Activated T-cell treated with anti-CD3 and anti-CD28 coated beads, Interleukin-2, amount 50 U/mL, for 72 hours (primary cell): ENCODE measurements at regions not wholly inside any gene's neighbourhood (a gene's known extent, or its start where the extent isn't known, plus 50 kb on each side); places are given as distances from the start of the nearest gene placed in this dataset.
"Not testable (repeated sequence)": the region's sequence is repeated elsewhere in the genome, so short reads cannot be mapped to it uniquely, and the experiment has no call there.

Experiments
- ATAC-seq, 2 donors: fragments of 150-1000 bp; cut with Tn5 transposase; replicated peaks in 1 of 2; 2 replicates each; pipeline ENCODE4 v1.10.0; 2021; ENCODE audit warnings: moderate library complexity in 2 of 2, mild to moderate bottlenecking in 1 of 2
- DNase-seq, 2 donors: peaks; one replicate each; pipeline ENCODE4 v3.0.0; 2021 to 2022; ENCODE audit warnings: mixed read lengths in 1 of 2
- H3K27ac Mint-ChIP-seq: one replicate; pipeline ENCODE4 v1.8.0; 2022; ENCODE audit warnings: mild to moderate bottlenecking, moderate library complexity, mixed read lengths
- H3K27me3 Mint-ChIP-seq: one replicate; pipeline ENCODE4 v1.8.0; 2022; ENCODE audit warnings: low read depth, mixed read lengths
- H3K36me3 Mint-ChIP-seq, 2 donors: one replicate each; pipeline ENCODE4 v1.8.0; 2022; ENCODE audit warnings: mixed read lengths in 2 of 2, mild to moderate bottlenecking in 1 of 2; ENCODE audit not compliant: insufficient read depth in 2 of 2
- H3K4me1 Mint-ChIP-seq: one replicate; pipeline ENCODE4 v1.8.0; 2022; ENCODE audit warnings: low read depth, mixed read lengths
- H3K4me3 Mint-ChIP-seq, 2 donors: one replicate each; pipeline ENCODE4 v1.8.0; 2022; ENCODE audit warnings: mild to moderate bottlenecking in 2 of 2, mixed read lengths in 2 of 2, moderate library complexity in 2 of 2
- H3K9me3 Mint-ChIP-seq, 2 donors: one replicate each; pipeline ENCODE4 v1.8.0; 2022; ENCODE audit warnings: mixed read lengths in 2 of 2

DNA sequence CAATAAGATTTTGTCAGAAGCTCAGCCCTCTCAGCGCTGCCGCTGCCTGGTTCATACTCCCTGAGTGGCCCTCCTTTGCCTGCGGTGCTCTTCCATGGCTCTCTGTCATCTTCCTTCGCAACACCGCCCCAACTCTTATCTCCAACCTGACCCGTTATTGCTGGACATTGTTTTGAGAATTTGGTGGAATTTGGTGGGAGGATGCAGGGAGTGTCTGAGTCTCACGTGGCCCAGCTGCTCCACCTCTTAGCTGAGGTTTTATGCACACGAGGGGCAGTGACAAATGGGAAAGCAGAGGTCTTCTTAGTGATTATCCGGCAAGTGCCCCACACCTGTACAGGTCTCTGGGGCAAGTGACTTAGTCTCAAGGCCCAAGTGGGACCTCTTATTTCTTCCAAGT, 97.5 kb upstream of the RPH3A start:
- H3K27me3 Mint-ChIP-seq: peaks cover 22% of the 10 kb centered on the region
- H3K4me1 Mint-ChIP-seq: no peaks in the 10 kb centered on the region
- peaks cover 0 to 2% of the 10 kb centered on the region in 2 donors for H3K9me3 Mint-ChIP-seq
- H3K27ac Mint-ChIP-seq: no peak overlapping the region
- ATAC-seq: no peak
- no peak for DNase-seq
- no peaks in the 10 kb centered on the region for H3K36me3 Mint-ChIP-seq
- no peak overlapping the region for H3K4me3 Mint-ChIP-seq

DNA sequence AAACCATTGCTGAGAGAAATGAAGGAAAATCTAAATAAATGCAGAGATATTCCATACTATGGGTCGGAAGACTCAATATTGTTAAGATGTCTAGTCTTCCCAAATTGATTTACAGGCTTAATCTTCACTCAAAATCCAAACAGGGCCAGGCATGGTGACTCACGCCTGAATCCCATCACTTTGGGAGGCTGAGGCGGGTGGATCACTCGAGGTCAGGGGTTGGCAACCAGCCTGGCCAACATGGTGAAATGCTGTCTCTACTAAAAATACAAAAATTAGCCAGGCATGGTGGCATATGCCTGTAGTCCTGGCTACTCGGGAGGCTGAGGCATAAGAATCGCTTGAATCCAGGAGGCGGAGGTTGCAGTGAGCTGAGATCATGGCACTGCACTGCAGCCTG, 94.1 kb upstream of the RPH3A start:
- H3K27me3 Mint-ChIP-seq: peaks cover 15% of the 10 kb centered on the region
- DNase-seq, H3K27ac Mint-ChIP-seq, H3K4me3 Mint-ChIP-seq, H3K9me3 Mint-ChIP-seq, H3K4me1 Mint-ChIP-seq, H3K36me3 Mint-ChIP-seq, ATAC-seq: not testable (repeated sequence)

DNA sequence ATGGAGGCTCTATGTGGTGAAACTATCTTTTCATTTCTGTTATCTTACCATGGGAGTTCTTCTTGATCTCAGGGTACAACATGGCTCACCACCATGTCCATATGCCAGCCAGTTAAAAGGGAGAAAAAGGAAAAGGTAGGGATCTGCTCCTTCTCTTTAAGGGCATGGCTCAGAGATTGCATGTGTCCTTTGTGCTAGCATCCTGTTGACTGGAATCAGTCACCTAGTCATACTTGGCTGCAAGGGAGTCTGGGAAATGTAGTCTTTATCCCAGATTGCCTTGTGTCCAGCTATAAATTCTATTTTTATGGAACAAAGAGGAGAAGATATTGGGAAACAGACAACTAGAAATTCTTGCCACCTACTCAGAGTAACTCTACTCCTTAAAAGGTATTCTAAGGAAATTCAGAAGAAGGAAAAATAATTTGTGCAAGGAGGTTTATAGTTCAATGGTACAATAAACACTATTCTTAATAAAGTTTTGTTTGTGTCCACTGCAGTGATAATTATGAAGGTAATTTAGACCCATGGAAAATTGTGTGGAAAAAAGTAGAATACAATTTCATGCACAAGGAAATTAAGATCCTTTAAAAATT, 86.4 kb upstream of the RPH3A start:
- H3K27ac Mint-ChIP-seq: no peak overlapping the region
- no peaks in the 10 kb centered on the region for H3K36me3 Mint-ChIP-seq
- DNase-seq (no peak), ATAC-seq (no peak)
- no peaks in the 10 kb centered on the region for H3K9me3 Mint-ChIP-seq
- no peaks in the 10 kb centered on the region for H3K4me1 Mint-ChIP-seq
- no peak overlapping the region for H3K4me3 Mint-ChIP-seq
- H3K27me3 Mint-ChIP-seq: peaks cover 14% of the 10 kb centered on the region

DNA sequence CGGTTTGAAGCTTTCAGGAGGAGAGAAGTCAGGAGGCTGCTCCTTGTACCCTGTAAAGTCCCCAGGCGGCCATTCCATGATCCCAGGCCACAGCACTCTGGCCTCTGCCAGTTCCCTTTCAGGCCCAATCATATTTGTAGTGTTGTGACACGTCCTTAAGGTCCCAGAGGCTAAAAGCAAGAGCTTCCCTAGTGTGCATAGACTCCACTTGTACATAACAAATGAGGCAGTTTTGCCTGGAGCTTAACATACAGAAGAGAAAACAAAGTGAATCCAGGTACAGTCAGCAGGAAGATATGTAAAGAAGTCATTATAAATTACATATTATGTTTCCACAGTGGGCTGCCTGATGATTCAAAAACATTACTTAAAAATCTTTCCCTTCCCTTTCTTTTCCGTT, 81.1 kb upstream of the RPH3A start:
- H3K4me3 Mint-ChIP-seq: no peak overlapping the region
- H3K36me3 Mint-ChIP-seq: no peaks in the 10 kb centered on the region
- H3K27ac Mint-ChIP-seq: no peak overlapping the region
- no peaks in the 10 kb centered on the region for H3K4me1 Mint-ChIP-seq
- no peaks in the 10 kb centered on the region for H3K9me3 Mint-ChIP-seq
- H3K27me3 Mint-ChIP-seq: no peaks in the 10 kb centered on the region
- ATAC-seq: no peak
- DNase-seq: no peak

DNA sequence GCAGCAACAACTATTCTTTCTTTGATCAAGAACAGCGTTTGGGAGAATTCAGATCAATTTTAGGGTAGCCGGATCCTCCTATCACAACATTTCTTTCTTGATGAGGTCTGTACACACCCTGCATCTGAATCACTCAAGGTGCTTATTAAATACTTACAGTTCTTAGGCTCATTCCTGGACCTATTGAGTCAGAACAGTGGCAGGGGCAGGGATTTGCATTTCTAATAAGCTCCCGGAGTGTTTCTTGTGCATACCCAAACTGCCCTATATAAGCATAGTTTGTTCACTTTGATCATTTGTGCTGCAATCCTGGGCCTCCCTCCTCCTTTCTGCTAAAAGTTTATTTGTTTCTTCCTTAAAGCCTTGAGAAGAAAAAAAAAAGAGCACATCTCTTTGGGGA, 80.5 kb upstream of the RPH3A start:
- Mint-ChIP-seq H3K27ac (no peak overlapping the region), H3K4me3 (no peak overlapping the region), H3K4me1 (no peaks in the 10 kb centered on the region), H3K27me3 (no peaks in the 10 kb centered on the region), H3K36me3 (no peaks in the 10 kb centered on the region), H3K9me3 (no peaks in the 10 kb centered on the region)
- DNase-seq (no peak), ATAC-seq (no peak)

DNA sequence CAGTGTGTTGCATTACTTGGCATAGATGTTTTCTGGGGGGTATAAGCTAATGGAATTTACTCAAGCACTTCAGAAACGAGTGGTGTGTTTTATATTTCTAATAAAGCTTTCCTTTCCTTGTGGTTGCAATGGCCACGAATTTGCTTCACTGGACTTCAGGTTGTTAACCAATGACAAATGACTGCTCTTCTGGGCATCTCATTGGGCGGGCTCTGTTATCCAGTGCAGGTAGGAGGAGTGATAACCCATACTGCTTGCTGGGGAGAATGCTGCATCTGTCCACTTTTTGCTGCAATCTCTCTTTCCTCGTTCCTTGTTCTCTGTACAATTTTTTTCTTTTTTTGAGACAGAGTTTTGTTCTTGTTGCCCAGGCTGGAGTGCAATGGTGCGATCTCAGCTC, 80.0 kb upstream of the RPH3A start:
- Mint-ChIP-seq H3K4me1 (no peaks in the 10 kb centered on the region), H3K27me3 (no peaks in the 10 kb centered on the region), H3K9me3 (no peaks in the 10 kb centered on the region), H3K4me3 (no peak overlapping the region), H3K36me3 (no peaks in the 10 kb centered on the region), H3K27ac (no peak overlapping the region)
- ATAC-seq (no peak), DNase-seq (no peak)

DNA sequence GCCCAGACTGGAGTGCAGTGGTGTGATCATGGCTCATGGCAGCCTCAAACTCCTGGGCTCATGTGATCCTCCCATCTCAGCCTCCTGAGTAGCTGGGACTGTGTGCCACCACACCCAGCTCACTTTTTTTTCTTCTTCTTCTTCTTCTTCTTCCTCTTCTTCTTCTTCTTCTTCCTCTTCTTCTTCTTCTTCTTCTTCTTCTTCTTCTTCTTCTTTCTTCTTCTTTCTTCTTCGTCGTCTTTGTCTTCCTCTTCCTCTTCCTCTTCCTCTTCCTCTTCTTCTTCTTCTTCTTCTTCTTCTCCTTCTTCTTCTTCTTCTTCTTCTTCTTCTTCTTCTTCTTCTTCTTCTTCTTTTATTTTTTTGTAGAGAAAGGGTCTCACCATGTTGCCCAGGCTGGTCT, 78.8 kb upstream of the RPH3A start:
- not testable (repeated sequence) for ATAC-seq, H3K27me3 Mint-ChIP-seq

DNA sequence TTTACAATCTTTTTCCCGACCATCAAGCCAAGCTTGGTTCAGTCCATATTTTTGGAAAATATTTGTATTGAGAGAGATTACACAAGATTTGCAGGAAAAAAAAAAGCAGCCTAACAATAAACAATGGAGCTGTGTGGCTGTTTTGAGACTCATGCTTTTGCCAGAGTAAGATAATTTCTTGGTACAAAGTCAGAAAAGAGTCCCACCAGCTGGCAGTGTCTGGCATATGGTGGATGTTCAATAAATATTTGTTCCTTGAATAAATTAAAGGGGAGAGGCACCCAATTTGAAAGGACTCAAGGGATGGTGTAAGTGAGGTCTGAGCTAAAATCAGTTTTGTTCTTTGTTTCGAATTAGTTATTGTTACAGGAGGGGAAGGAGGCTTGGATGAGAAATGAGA, 78.1 kb upstream of the RPH3A start:
- H3K36me3 Mint-ChIP-seq: no peaks in the 10 kb centered on the region
- H3K4me1 Mint-ChIP-seq: no peaks in the 10 kb centered on the region
- no peak for DNase-seq
- no peak for ATAC-seq
- H3K27ac Mint-ChIP-seq: peak overlapping the region; percentile 47
- H3K4me3 Mint-ChIP-seq: no peak overlapping the region
- H3K9me3 Mint-ChIP-seq: no peaks in the 10 kb centered on the region
- H3K27me3 Mint-ChIP-seq: no peaks in the 10 kb centered on the region

More for the DNA sequence above, 78.8 kb upstream of the RPH3A start:
- H3K9me3 Mint-ChIP-seq, H3K36me3 Mint-ChIP-seq, H3K4me3 Mint-ChIP-seq, H3K27ac Mint-ChIP-seq, DNase-seq, H3K4me1 Mint-ChIP-seq: not testable (repeated sequence)

DNA sequence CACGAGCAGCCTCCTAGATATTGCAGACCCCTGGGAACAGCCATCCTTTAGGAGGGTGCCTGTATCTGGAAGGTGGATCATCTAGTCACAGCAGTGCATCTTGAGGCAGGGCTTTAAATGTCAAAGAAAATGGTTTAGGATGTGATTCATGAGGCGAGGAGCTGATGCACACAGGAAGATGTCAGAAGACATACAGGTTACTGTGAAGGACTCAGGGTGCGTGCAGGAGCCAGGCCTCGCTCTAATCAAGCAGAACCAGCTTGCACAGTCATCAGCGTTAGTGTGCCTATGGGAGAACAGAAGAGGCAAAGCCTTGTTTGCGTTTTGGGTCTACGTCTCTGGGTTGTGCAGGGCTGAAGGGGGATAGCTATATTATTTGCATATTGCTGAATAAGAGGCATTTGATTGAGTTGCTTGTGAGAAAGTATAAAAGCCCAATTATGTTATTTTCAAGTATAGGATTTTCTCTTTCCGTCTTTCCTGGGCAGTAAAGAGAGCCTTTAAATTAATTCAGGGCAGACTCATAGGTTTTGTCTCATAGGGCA, 77.3 kb upstream of the RPH3A start:
- peak in 1 of 2 donors; percentile 0 for DNase-seq
- no peak overlapping the region for H3K4me3 Mint-ChIP-seq

DNA sequence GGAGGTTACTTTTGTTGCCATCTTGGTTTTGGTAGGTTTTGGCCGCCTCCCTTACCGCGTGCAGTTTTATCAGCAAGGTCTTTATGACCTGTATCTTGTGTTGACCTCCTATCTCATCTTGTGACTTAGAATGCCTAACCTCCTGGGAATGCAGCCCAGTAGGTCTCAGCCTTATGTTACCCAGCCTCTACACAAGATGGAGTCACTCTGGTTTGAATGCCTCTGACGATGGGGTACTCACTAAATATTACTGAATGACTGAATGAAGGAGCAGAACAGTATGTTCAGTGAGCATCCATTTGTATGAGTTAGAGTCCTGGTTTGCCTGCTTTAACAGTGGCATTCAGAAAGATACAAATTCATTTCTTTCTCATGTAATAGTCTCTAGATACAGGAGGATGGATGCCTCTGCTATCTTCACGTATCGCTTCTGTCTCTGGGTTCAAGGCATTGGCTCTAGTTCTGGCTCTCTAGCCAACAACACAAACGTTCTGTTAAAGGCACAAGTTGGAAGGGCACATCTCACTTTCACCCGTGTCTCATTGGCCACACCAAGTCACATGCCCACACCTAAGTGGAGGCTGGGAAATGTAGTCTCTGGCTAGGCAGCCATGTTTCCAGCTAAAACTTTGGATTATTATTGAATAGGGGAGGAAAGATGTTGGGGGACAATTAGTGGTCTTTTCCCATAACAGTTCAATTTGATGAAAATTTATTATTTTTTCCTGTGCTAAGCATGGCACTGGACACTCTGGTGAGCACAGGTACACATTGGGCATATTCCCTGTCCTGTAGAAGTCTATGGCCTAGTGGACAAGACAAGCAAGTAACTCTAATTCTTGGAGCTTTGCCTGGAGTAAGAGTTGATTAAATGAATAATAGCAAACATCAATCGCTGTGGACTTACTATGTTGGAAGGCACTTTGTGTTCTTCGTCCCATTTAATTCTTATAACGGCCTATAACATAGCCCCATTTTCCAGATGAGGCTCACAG, 75.2 kb upstream of the RPH3A start:
- DNase-seq (no peak), ATAC-seq (peak in 1 of 2 donors; percentile 42)
- H3K36me3 Mint-ChIP-seq: no peaks in the 10 kb centered on the region
- H3K4me3 Mint-ChIP-seq: no peak overlapping the region
- peaks cover 13% of the 10 kb centered on the region for H3K27me3 Mint-ChIP-seq
- no peaks in the 10 kb centered on the region for H3K4me1 Mint-ChIP-seq
- no peak overlapping the region for H3K27ac Mint-ChIP-seq
- no peaks in the 10 kb centered on the region for H3K9me3 Mint-ChIP-seq

More for the DNA sequence above, 77.3 kb upstream of the RPH3A start:
- Mint-ChIP-seq H3K4me1 (no peaks in the 10 kb centered on the region), H3K27ac (no peak overlapping the region), H3K36me3 (no peaks in the 10 kb centered on the region), H3K9me3 (no peaks in the 10 kb centered on the region), H3K27me3 (peaks cover under 1% of the 10 kb centered on the region)
- peak in 1 of 2 donors; percentile 70 for ATAC-seq

DNA sequence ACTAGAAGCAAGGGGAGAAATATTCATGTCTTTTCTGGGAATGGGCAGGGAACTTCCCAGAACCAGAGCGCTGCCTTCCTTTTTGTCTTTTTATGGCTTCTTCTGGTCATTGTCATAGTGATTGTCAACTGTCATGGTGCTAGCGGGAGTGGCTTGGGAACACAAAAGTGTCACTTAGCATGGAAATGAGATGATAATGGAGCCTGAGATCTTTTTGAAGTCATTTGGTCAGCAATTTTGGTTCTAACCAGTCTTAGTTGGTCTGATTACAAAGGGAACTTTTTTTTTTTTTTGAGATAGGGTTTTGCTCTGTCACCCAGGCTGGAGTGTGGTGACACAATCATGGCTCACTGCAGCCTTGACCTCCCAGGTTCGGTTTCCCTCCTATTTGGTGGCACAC, 62.7 kb upstream of the RPH3A start:
- no peaks in the 10 kb centered on the region for H3K36me3 Mint-ChIP-seq
- H3K4me1 Mint-ChIP-seq: no peaks in the 10 kb centered on the region
- H3K9me3 Mint-ChIP-seq: no peaks in the 10 kb centered on the region
- H3K4me3 Mint-ChIP-seq: no peak overlapping the region
- no peak for DNase-seq
- H3K27me3 Mint-ChIP-seq: peaks cover 8% of the 10 kb centered on the region
- ATAC-seq: no peak
- no peak overlapping the region for H3K27ac Mint-ChIP-seq

DNA sequence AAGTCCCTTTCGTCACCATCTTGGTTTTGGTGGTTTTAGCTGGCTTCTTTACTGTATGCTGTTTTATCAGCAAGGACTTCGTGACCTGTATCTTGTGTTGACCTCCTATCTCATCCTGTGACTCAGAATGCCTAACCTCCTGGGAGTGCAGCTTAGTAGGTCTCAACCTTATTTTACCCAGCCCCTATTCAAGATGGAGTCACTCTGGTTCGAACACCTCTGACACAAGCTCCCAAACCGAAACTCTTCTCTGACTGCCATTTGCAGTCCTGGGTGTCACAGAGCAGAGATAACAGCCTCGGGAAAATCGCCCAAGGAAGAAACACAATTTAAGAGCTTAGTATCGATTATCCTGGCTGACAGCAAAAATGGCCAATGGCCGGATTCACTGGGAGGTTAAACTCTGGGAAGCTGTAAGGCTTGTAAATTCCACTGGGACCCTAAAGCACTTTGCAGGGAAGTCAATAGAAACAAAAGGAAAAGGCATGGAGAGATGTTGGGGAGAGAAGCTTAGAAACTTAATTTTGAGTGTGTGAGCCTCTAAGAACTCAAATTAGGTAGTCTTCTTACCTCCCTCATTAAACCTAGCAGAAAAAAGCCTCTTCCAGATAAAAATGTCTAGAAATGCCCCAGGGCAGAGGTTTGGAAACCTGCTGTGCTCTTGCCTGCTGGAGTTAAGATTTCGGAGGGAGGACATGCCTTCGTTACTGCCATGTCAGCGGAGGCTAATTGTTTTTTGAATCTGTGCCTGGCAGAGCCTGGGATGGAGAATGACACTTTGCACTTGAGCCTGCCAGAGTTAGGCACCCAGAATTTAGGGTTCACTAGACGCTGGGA, 56.5 kb upstream of the RPH3A start:
- H3K9me3 Mint-ChIP-seq: no peaks in the 10 kb centered on the region
- H3K4me1 Mint-ChIP-seq: no peaks in the 10 kb centered on the region
- no peak for ATAC-seq
- no peak overlapping the region for H3K27ac Mint-ChIP-seq
- H3K27me3 Mint-ChIP-seq: peaks cover 21% of the 10 kb centered on the region
- no peaks in the 10 kb centered on the region for H3K36me3 Mint-ChIP-seq
- DNase-seq: no peak
- no peak overlapping the region for H3K4me3 Mint-ChIP-seq

DNA sequence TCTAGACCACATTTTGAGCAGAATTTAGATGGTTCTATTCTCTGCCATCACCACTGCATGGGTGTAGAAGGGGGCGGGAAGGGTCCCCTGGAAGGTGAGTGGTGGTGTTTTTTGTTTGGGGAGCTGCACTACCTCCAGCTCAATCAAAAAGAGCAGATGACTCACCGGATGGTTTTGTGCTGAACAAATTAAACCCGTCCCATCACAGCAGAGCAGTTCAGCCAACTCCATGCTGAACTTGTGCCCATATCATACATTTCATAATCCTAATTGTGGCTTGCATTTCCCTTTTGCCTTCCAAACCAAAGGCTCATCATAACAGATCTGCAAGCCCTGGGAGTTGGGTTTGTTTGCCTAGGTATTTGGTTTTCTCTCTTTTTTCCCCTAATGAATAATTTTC, 53.0 kb upstream of the RPH3A start:
- ATAC-seq (no peak), DNase-seq (no peak)
- Mint-ChIP-seq H3K27me3 (peaks cover 18% of the 10 kb centered on the region), H3K9me3 (no peaks in the 10 kb centered on the region), H3K36me3 (no peaks in the 10 kb centered on the region), H3K27ac (no peak overlapping the region), H3K4me3 (no peak overlapping the region), H3K4me1 (no peaks in the 10 kb centered on the region)
